Immature natural killer cell (primary cell): ENCODE measurements at regions not wholly inside any gene's neighbourhood (a gene's known extent, or its start where the extent isn't known, plus 50 kb on each side); places are given as distances from the start of the nearest gene placed in this dataset.

Experiments
- DNase-seq, 3 donors: peaks; one replicate each; pipeline ENCODE4 v3.0.0; 2022; ENCODE audit warnings: mixed read lengths in 1 of 3
- H3K27ac Mint-ChIP-seq, 6 donors: one replicate each; pipeline ENCODE4 v1.8.0; 2020; ENCODE audit warnings: mixed read lengths in 6 of 6, mild to moderate bottlenecking in 5 of 6, inconsistent platforms in 4 of 6, moderate library complexity in 3 of 6
- H3K27me3 Mint-ChIP-seq, 3 donors: one replicate each; pipeline ENCODE4 v1.8.0; 2020 to 2021; ENCODE audit warnings: low read depth in 3 of 3, mild to moderate bottlenecking in 3 of 3, mixed read lengths in 3 of 3, moderate library complexity in 3 of 3, inconsistent platforms in 1 of 3
- H3K36me3 Mint-ChIP-seq, 3 donors: one replicate each; pipeline ENCODE4 v1.8.0; 2020; ENCODE audit warnings: mixed read lengths in 3 of 3, inconsistent platforms in 2 of 3, mild to moderate bottlenecking in 2 of 3
- H3K4me1 Mint-ChIP-seq, 2 donors: one replicate each; pipeline ENCODE4 v1.8.0; 2020; ENCODE audit warnings: inconsistent platforms in 2 of 2, mild to moderate bottlenecking in 2 of 2, mixed read lengths in 2 of 2, moderate library complexity in 1 of 2
- H3K4me3 Mint-ChIP-seq, 5 donors: one replicate each; pipeline ENCODE4 v1.8.0; 2020; ENCODE audit warnings: mild to moderate bottlenecking in 5 of 5, mixed read lengths in 5 of 5, inconsistent platforms in 3 of 5, moderate library complexity in 3 of 5
- H3K9me3 Mint-ChIP-seq, 6 donors: one replicate each; pipeline ENCODE4 v1.8.0; 2020; ENCODE audit warnings: mild to moderate bottlenecking in 6 of 6, mixed read lengths in 6 of 6, inconsistent platforms in 4 of 6, moderate library complexity in 3 of 6

GRCh38 chr3:167958141-167958540 lies 137.6 kb downstream of the GOLIM4 start:
- H3K9me3 Mint-ChIP-seq: peaks cover 0 to 7% (median 1%) of the 10 kb centered on the region in 6 donors
- no peak for DNase-seq
- peaks cover 0 to 4% (median 0%) of the 10 kb centered on the region in 3 donors for H3K27me3 Mint-ChIP-seq
- H3K4me1 Mint-ChIP-seq: no peaks in the 10 kb centered on the region
- H3K4me3 Mint-ChIP-seq: no peak overlapping the region
- H3K27ac Mint-ChIP-seq: no peak overlapping the region
- no peaks in the 10 kb centered on the region for H3K36me3 Mint-ChIP-seq

GRCh38 chr3:167952969-167953368 lies 142.8 kb downstream of the GOLIM4 start:
- no peak overlapping the region for H3K4me3 Mint-ChIP-seq
- no peak for DNase-seq
- peaks cover 0 to 2% (median 0%) of the 10 kb centered on the region in 3 donors for H3K27me3 Mint-ChIP-seq
- H3K9me3 Mint-ChIP-seq: peaks cover 0 to 3% (median 0%) of the 10 kb centered on the region in 6 donors
- no peaks in the 10 kb centered on the region for H3K36me3 Mint-ChIP-seq
- no peaks in the 10 kb centered on the region for H3K4me1 Mint-ChIP-seq
- H3K27ac Mint-ChIP-seq: no peak overlapping the region

- peaks cover 0 to 4% (median 2%) of the 10 kb centered on the region in 6 donors for H3K9me3 Mint-ChIP-seq
- no peak overlapping the region for H3K27ac Mint-ChIP-seq
- no peak for DNase-seq
- H3K36me3 Mint-ChIP-seq: no peaks in the 10 kb centered on the region
- no peaks in the 10 kb centered on the region for H3K4me1 Mint-ChIP-seq
- no peak overlapping the region for H3K4me3 Mint-ChIP-seq
- peaks cover 0 to 3% (median 0%) of the 10 kb centered on the region in 3 donors for H3K27me3 Mint-ChIP-seq
Measured at GRCh38 chr3:167950212-167950611, 145.5 kb downstream of the GOLIM4 start.

GRCh38 chr3:167941234-167941995 lies 154.3 kb downstream of the GOLIM4 start:
- no peak for DNase-seq
- Mint-ChIP-seq H3K9me3 (peaks cover 0 to 4% (median 0%) of the 10 kb centered on the region in 6 donors), H3K4me3 (peak overlapping the region in 1 of 5 donors; percentile 34)

GRCh38 chr3:167940241-167940640 lies 155.5 kb downstream of the GOLIM4 start:
- Mint-ChIP-seq H3K36me3 (no peaks in the 10 kb centered on the region), H3K27me3 (peaks cover 0 to 8% (median 2%) of the 10 kb centered on the region in 3 donors), H3K4me1 (peaks cover 2 to 7% of the 10 kb centered on the region in 2 donors), H3K27ac (no peak overlapping the region), H3K9me3 (peaks cover 0 to 4% (median 0%) of the 10 kb centered on the region in 6 donors), H3K4me3 (no peak overlapping the region)
- no peak for DNase-seq

More at GRCh38 chr3:167941234-167941995, 154.3 kb downstream of the GOLIM4 start:
- no peaks in the 10 kb centered on the region for H3K36me3 Mint-ChIP-seq
- peaks cover 2 to 7% of the 10 kb centered on the region in 2 donors for H3K4me1 Mint-ChIP-seq
- peaks cover 0 to 8% (median 2%) of the 10 kb centered on the region in 3 donors for H3K27me3 Mint-ChIP-seq
- H3K27ac Mint-ChIP-seq: no peak overlapping the region

GRCh38 chr3:167938516-167938915 lies 157.2 kb downstream of the GOLIM4 start:
- Mint-ChIP-seq H3K4me3 (no peak overlapping the region), H3K9me3 (peaks cover 0 to 4% (median 0%) of the 10 kb centered on the region in 6 donors), H3K27me3 (peaks cover 0 to 8% (median 5%) of the 10 kb centered on the region in 3 donors), H3K4me1 (peaks cover 2 to 7% of the 10 kb centered on the region in 2 donors), H3K27ac (no peak overlapping the region), H3K36me3 (no peaks in the 10 kb centered on the region)
- DNase-seq: no peak

GRCh38 chr3:167936019-167936418 lies 159.7 kb downstream of the GOLIM4 start:
- Mint-ChIP-seq H3K27me3 (peaks cover 0 to 5% (median 3%) of the 10 kb centered on the region in 3 donors), H3K4me1 (peaks cover 0 to 3% of the 10 kb centered on the region in 2 donors), H3K27ac (no peak overlapping the region), H3K9me3 (peaks cover 0 to under 1% (median 0%) of the 10 kb centered on the region in 6 donors), H3K4me3 (no peak overlapping the region), H3K36me3 (no peaks in the 10 kb centered on the region)
- no peak for DNase-seq

GRCh38 chr3:167930453-167930852 lies 165.3 kb downstream of the GOLIM4 start:
- H3K4me3 Mint-ChIP-seq: no peak overlapping the region
- no peaks in the 10 kb centered on the region for H3K36me3 Mint-ChIP-seq
- H3K4me1 Mint-ChIP-seq: no peaks in the 10 kb centered on the region
- peaks cover 0 to 3% (median 0%) of the 10 kb centered on the region in 3 donors for H3K27me3 Mint-ChIP-seq
- no peak for DNase-seq
- peaks cover 0 to 2% (median 0%) of the 10 kb centered on the region in 6 donors for H3K9me3 Mint-ChIP-seq
- no peak overlapping the region for H3K27ac Mint-ChIP-seq

GRCh38 chr3:167929968-167930367 lies 165.8 kb downstream of the GOLIM4 start:
- Mint-ChIP-seq H3K27me3 (peaks cover 0 to 3% (median 0%) of the 10 kb centered on the region in 3 donors), H3K9me3 (peaks cover 0 to 2% (median 0%) of the 10 kb centered on the region in 6 donors), H3K27ac (no peak overlapping the region), H3K4me3 (no peak overlapping the region), H3K4me1 (no peaks in the 10 kb centered on the region), H3K36me3 (no peaks in the 10 kb centered on the region)
- DNase-seq: no peak

- Mint-ChIP-seq H3K9me3 (peaks cover 0 to 2% (median 0%) of the 10 kb centered on the region in 6 donors), H3K27me3 (peaks cover 0 to 1% (median 0%) of the 10 kb centered on the region in 3 donors), H3K36me3 (no peaks in the 10 kb centered on the region), H3K4me1 (no peaks in the 10 kb centered on the region), H3K4me3 (no peak overlapping the region), H3K27ac (no peak overlapping the region)
- no peak for DNase-seq
Measured at GRCh38 chr3:167928381-167928780, 167.3 kb downstream of the GOLIM4 start.

GRCh38 chr3:167920747-167921146 lies 175.0 kb downstream of the GOLIM4 start:
- DNase-seq: no peak
- Mint-ChIP-seq H3K36me3 (no peaks in the 10 kb centered on the region), H3K4me3 (no peak overlapping the region), H3K9me3 (no peaks in the 10 kb centered on the region), H3K4me1 (no peaks in the 10 kb centered on the region), H3K27me3 (peaks cover 0 to 1% (median 0%) of the 10 kb centered on the region in 3 donors), H3K27ac (no peak overlapping the region)

GRCh38 chr3:167919590-167919989 lies 176.1 kb downstream of the GOLIM4 start:
- Mint-ChIP-seq H3K36me3 (no peaks in the 10 kb centered on the region), H3K4me3 (no peak overlapping the region), H3K4me1 (no peaks in the 10 kb centered on the region), H3K27me3 (peaks cover 0 to 1% (median 0%) of the 10 kb centered on the region in 3 donors), H3K27ac (no peak overlapping the region), H3K9me3 (no peaks in the 10 kb centered on the region)
- DNase-seq: no peak

- H3K4me1 Mint-ChIP-seq: no peaks in the 10 kb centered on the region
- H3K27me3 Mint-ChIP-seq: no peaks in the 10 kb centered on the region
- no peak for DNase-seq
- H3K4me3 Mint-ChIP-seq: no peak overlapping the region
- no peaks in the 10 kb centered on the region for H3K9me3 Mint-ChIP-seq
- no peak overlapping the region for H3K27ac Mint-ChIP-seq
- no peaks in the 10 kb centered on the region for H3K36me3 Mint-ChIP-seq
Measured at GRCh38 chr3:167918686-167919085, 177.0 kb downstream of the GOLIM4 start.

GRCh38 chr3:167918008-167918596 lies 177.6 kb downstream of the GOLIM4 start:
- DNase-seq: no peak
- no peaks in the 10 kb centered on the region for H3K27me3 Mint-ChIP-seq
- H3K9me3 Mint-ChIP-seq: no peaks in the 10 kb centered on the region
- no peaks in the 10 kb centered on the region for H3K36me3 Mint-ChIP-seq
- no peak overlapping the region for H3K27ac Mint-ChIP-seq
- no peaks in the 10 kb centered on the region for H3K4me1 Mint-ChIP-seq
- H3K4me3 Mint-ChIP-seq: no peak overlapping the region
